ENCODE measurements at regions not wholly inside any gene's neighbourhood (a gene's known extent, or its start where the extent isn't known, plus 50 kb on each side); places are given as distances from the start of the nearest gene placed in this dataset.

GRCh38 chr14:101017209-101017608, 113.7 kb upstream of the RTL1 start:
- H3K27me3 ChIP-seq (ENCODE audit: control insufficient read depth, insufficient read depth, low read length), result no peaks in the 10 kb centered on the region
- TF ChIP-seq CTCF (IDR thresholded peaks at IDR 0.05; ENCODE audit: insufficient read depth, low read length, severe bottlenecking), result no peak
- H3K36me3 ChIP-seq (ENCODE audit: control insufficient read depth, insufficient read depth, low read length), result no peaks in the 10 kb centered on the region
- no peak overlapping the region for H3K4me3 ChIP-seq (ENCODE audit: low read depth, low read length)
- no peak for DNase-seq (ENCODE audit: low read depth)
- no peak for FAIRE-seq

- Histone ChIP-seq H3K36me3 (ENCODE audit: control insufficient read depth, insufficient read depth, low read length) (no peaks in the 10 kb centered on the region), H3K27me3 (ENCODE audit: control insufficient read depth, insufficient read depth, low read length) (no peaks in the 10 kb centered on the region), H3K4me3 (ENCODE audit: low read depth, low read length) (no peak overlapping the region)
- no peak for DNase-seq (ENCODE audit: low read depth)
- no peak for FAIRE-seq
- TF ChIP-seq CTCF (IDR thresholded peaks at IDR 0.05; ENCODE audit: insufficient read depth, low read length, severe bottlenecking), result no peak
Measured at GRCh38 chr14:101017806-101018560, 114.5 kb upstream of the RTL1 start.

GRCh38 chr14:101018561-101019290, 115.2 kb upstream of the RTL1 start:
- no peak for TF ChIP-seq CTCF (IDR thresholded peaks at IDR 0.05; ENCODE audit: insufficient read depth, low read length, severe bottlenecking)

GRCh38 chr14:101019541-101019940, 116.0 kb upstream of the RTL1 start:
- Histone ChIP-seq H3K4me3 (ENCODE audit: low read depth, low read length) (no peak overlapping the region), H3K27me3 (ENCODE audit: control insufficient read depth, insufficient read depth, low read length) (no peaks in the 10 kb centered on the region), H3K36me3 (ENCODE audit: control insufficient read depth, insufficient read depth, low read length) (no peaks in the 10 kb centered on the region)
- no peak for TF ChIP-seq CTCF (IDR thresholded peaks at IDR 0.05; ENCODE audit: insufficient read depth, low read length, severe bottlenecking)
- peak; percentile 98 for FAIRE-seq
- DNase-seq (ENCODE audit: low read depth), result no peak

More at GRCh38 chr14:101018561-101019290, 115.2 kb upstream of the RTL1 start:
- Histone ChIP-seq H3K36me3 (ENCODE audit: control insufficient read depth, insufficient read depth, low read length) (no peaks in the 10 kb centered on the region), H3K4me3 (ENCODE audit: low read depth, low read length) (no peak overlapping the region), H3K27me3 (ENCODE audit: control insufficient read depth, insufficient read depth, low read length) (no peaks in the 10 kb centered on the region)
- FAIRE-seq, result no peak
- DNase-seq (ENCODE audit: low read depth), result no peak

GRCh38 chr14:101019990-101020710, 116.6 kb upstream of the RTL1 start:
- DNase-seq (ENCODE audit: low read depth), result no peak
- Histone ChIP-seq H3K36me3 (ENCODE audit: control insufficient read depth, insufficient read depth, low read length) (no peaks in the 10 kb centered on the region), H3K4me3 (ENCODE audit: low read depth, low read length) (no peak overlapping the region), H3K27me3 (ENCODE audit: control insufficient read depth, insufficient read depth, low read length) (no peaks in the 10 kb centered on the region)
- FAIRE-seq, result peak; percentile 86
- TF ChIP-seq CTCF (IDR thresholded peaks at IDR 0.05; ENCODE audit: insufficient read depth, low read length, severe bottlenecking), result no peak

Measured in bronchial epithelial cell (primary cell).